ENCODE measurements at regions not wholly inside any gene's neighbourhood (a gene's known extent, or its start where the extent isn't known, plus 50 kb on each side); places are given as distances from the start of the nearest gene placed in this dataset.

DNA sequence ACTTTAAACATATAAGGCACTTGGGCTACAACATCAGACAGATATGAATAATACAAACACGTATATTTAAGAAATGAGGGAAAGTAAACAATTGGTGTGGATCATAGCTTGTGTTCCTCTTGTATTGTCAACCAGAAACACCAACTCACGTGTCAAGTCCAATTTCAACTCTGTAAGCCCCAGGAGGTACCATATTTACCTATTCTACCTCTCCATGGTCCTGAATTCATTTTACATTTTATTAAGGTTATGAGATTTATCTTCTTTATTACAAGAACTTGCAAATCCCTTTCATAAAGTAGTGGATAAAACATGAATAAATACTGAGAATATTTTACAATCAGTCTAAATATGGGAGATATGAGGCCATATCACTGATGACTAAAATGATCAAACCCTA is 501.6 kb downstream of the MAT2B start:
- Mint-ChIP-seq H3K9me3 (no peaks in the 10 kb centered on the region), H3K4me1 (peaks cover 0 to 1% of the 10 kb centered on the region in 2 donors), H3K27ac (no peak overlapping the region), H3K27me3 (no peaks in the 10 kb centered on the region), H3K4me3 (no peak overlapping the region), H3K36me3 (no peaks in the 10 kb centered on the region)
- ATAC-seq (replicated peaks) (no peak), DNase-seq (no peak)

GRCh38 chr5:164009621-164010020 is 504.2 kb downstream of the MAT2B start:
- no peaks in the 10 kb centered on the region for H3K27me3 Mint-ChIP-seq
- peaks cover 5 to 7% of the 10 kb centered on the region in 2 donors for H3K4me1 Mint-ChIP-seq
- DNase-seq (no peak), ATAC-seq (replicated peaks) (no peak)
- no peaks in the 10 kb centered on the region for H3K9me3 Mint-ChIP-seq
- no peak overlapping the region for H3K4me3 Mint-ChIP-seq
- no peak overlapping the region for H3K27ac Mint-ChIP-seq
- no peaks in the 10 kb centered on the region for H3K36me3 Mint-ChIP-seq

- ATAC-seq (replicated peaks) (no peak), DNase-seq (no peak)
- no peaks in the 10 kb centered on the region for H3K36me3 Mint-ChIP-seq
- no peak overlapping the region for H3K4me3 Mint-ChIP-seq
- no peaks in the 10 kb centered on the region for H3K27me3 Mint-ChIP-seq
- H3K27ac Mint-ChIP-seq, result no peak overlapping the region
- no peaks in the 10 kb centered on the region for H3K9me3 Mint-ChIP-seq
- H3K4me1 Mint-ChIP-seq, result peaks cover 5 to 7% of the 10 kb centered on the region in 2 donors
These were observed 505.5 kb downstream of the MAT2B start for GRCh38 chr5:164010900-164011299.

GRCh38 chr5:164012371-164012770 is 507.0 kb downstream of the MAT2B start:
- ATAC-seq (replicated peaks) (no peak), DNase-seq (no peak)
- Mint-ChIP-seq H3K4me1 (peaks cover 5 to 7% of the 10 kb centered on the region in 2 donors), H3K9me3 (no peaks in the 10 kb centered on the region), H3K27ac (no peak overlapping the region), H3K4me3 (no peak overlapping the region), H3K27me3 (no peaks in the 10 kb centered on the region), H3K36me3 (no peaks in the 10 kb centered on the region)

GRCh38 chr5:164013077-164013670 is 507.8 kb downstream of the MAT2B start:
- H3K36me3 Mint-ChIP-seq, result no peaks in the 10 kb centered on the region
- peaks cover 4 to 7% of the 10 kb centered on the region in 2 donors for H3K4me1 Mint-ChIP-seq
- no peaks in the 10 kb centered on the region for H3K9me3 Mint-ChIP-seq
- peak; percentile 67 to 74 for ATAC-seq (replicated peaks)
- no peak overlapping the region for H3K27ac Mint-ChIP-seq
- no peaks in the 10 kb centered on the region for H3K27me3 Mint-ChIP-seq
- H3K4me3 Mint-ChIP-seq, result no peak overlapping the region
- DNase-seq, result peak; percentile 36

GRCh38 chr5:164020116-164020515 is 514.7 kb downstream of the MAT2B start:
- DNase-seq (no peak), ATAC-seq (replicated peaks) (no peak)
- Mint-ChIP-seq H3K4me3 (no peak overlapping the region), H3K27ac (no peak overlapping the region), H3K9me3 (peaks cover 0 to 2% of the 10 kb centered on the region in 2 donors), H3K4me1 (no peaks in the 10 kb centered on the region), H3K36me3 (no peaks in the 10 kb centered on the region), H3K27me3 (peaks cover 10 to 11% of the 10 kb centered on the region in 2 donors)

- no peaks in the 10 kb centered on the region for H3K36me3 Mint-ChIP-seq
- H3K27ac Mint-ChIP-seq, result no peak overlapping the region
- H3K4me3 Mint-ChIP-seq, result no peak overlapping the region
- peaks cover 0 to 2% of the 10 kb centered on the region in 2 donors for H3K4me1 Mint-ChIP-seq
- no peak for ATAC-seq (replicated peaks)
- peaks cover 11 to 26% of the 10 kb centered on the region in 2 donors for H3K27me3 Mint-ChIP-seq
- H3K9me3 Mint-ChIP-seq, result peaks cover 0 to 2% of the 10 kb centered on the region in 2 donors
- no peak for DNase-seq
These were observed 522.3 kb downstream of the MAT2B start for GRCh38 chr5:164027738-164028137.

DNA sequence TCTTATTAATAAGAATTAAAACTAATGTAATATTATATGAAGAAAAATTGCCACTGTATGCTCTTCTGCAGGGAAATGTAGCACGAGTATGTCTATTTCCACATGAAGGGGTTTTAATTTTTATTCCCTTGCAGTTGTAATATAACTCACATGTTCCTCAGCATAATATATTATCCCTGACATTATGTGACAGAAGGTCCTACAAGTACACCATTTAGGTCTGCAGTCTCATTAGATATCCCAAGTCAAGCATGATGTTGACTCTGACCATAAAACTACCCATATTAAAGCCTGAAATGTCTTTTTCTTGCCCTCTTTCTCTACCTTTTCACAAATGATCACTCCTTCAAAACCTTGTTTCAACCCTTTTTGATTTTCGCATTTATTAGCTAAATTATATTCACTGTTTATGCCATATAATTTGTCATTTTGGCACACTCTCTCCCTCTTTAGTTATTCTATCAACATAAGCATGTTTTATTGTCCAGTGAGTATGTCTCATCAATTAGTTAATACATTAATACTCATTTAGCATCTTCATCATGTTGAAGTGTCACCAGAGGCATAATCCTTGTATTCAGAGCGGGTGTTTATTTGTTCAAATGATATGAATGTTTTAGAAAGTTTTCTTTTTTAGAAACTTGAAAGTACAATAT is 532.8 kb downstream of the MAT2B start:
- Mint-ChIP-seq H3K4me3 (no peak overlapping the region), H3K27me3 (no peaks in the 10 kb centered on the region), H3K36me3 (no peaks in the 10 kb centered on the region), H3K27ac (no peak overlapping the region), H3K4me1 (no peaks in the 10 kb centered on the region), H3K9me3 (no peaks in the 10 kb centered on the region)
- DNase-seq (no peak), ATAC-seq (replicated peaks) (no peak)

GRCh38 chr5:164041105-164041504 is 535.7 kb downstream of the MAT2B start:
- DNase-seq (no peak), ATAC-seq (replicated peaks) (no peak)
- no peaks in the 10 kb centered on the region for H3K4me1 Mint-ChIP-seq
- H3K9me3 Mint-ChIP-seq, result no peaks in the 10 kb centered on the region
- H3K4me3 Mint-ChIP-seq, result no peak overlapping the region
- no peaks in the 10 kb centered on the region for H3K36me3 Mint-ChIP-seq
- H3K27me3 Mint-ChIP-seq, result peaks cover 0 to 4% of the 10 kb centered on the region in 2 donors
- H3K27ac Mint-ChIP-seq, result no peak overlapping the region

- Mint-ChIP-seq H3K9me3 (no peaks in the 10 kb centered on the region), H3K4me1 (no peaks in the 10 kb centered on the region), H3K4me3 (no peak overlapping the region), H3K36me3 (no peaks in the 10 kb centered on the region), H3K27me3 (peaks cover 6 to 11% of the 10 kb centered on the region in 2 donors), H3K27ac (no peak overlapping the region)
- DNase-seq (no peak), ATAC-seq (replicated peaks) (no peak)
These were observed 543.0 kb downstream of the MAT2B start for GRCh38 chr5:164048359-164048926.

DNA sequence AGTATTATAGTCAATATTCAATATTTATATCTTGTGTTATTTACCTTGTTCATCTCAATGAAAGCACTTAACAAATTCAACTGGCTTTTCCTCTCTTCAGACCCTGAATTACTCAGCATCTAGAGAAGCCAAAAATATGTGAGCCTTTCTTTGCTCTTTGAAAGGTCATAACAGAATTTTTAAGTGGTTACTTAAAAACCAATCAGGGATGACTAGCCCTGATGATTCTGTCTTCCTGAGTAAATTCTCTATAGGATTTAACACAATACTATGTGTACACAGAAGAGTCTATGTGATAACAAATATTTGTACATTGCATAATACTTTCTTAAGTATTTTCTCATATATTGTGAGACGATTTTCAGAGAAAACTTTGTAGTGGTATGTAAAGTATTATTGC is 546.3 kb downstream of the MAT2B start:
- ATAC-seq (replicated peaks), result no peak
- H3K4me3 Mint-ChIP-seq, result no peak overlapping the region
- DNase-seq, result no peak
- peaks cover under 1 to 5% of the 10 kb centered on the region in 2 donors for H3K27me3 Mint-ChIP-seq
- no peaks in the 10 kb centered on the region for H3K9me3 Mint-ChIP-seq
- H3K4me1 Mint-ChIP-seq, result no peaks in the 10 kb centered on the region
- no peaks in the 10 kb centered on the region for H3K36me3 Mint-ChIP-seq
- no peak overlapping the region for H3K27ac Mint-ChIP-seq

GRCh38 chr5:164052536-164053093 is 547.2 kb downstream of the MAT2B start:
- no peak overlapping the region for H3K4me3 Mint-ChIP-seq

DNA sequence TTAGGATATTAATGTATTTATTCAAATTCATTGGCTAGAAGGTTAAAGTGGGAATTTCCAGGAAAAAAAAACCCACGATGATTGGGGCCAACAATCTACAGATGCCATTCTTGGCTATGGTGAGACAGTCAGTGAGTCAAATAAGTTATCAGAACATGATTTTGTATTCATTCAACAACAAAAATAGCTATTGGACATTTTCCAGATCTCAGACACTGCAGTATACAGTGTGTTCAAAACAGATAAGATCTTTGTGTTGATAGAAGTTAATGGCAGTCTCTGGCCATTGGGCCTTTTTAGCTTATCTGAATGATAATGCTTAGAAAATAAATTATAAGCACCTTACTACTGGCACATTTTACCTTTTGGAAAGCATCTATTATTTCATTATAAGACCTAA is 547.7 kb downstream of the MAT2B start:
- no peak overlapping the region for H3K4me3 Mint-ChIP-seq
- DNase-seq (no peak), ATAC-seq (replicated peaks) (no peak)
- H3K27me3 Mint-ChIP-seq, result peaks cover 0 to 5% of the 10 kb centered on the region in 2 donors
- peaks cover 0 to 4% of the 10 kb centered on the region in 2 donors for H3K4me1 Mint-ChIP-seq
- no peaks in the 10 kb centered on the region for H3K9me3 Mint-ChIP-seq
- H3K36me3 Mint-ChIP-seq, result no peaks in the 10 kb centered on the region
- H3K27ac Mint-ChIP-seq, result no peak overlapping the region

More at GRCh38 chr5:164052536-164053093, 547.2 kb downstream of the MAT2B start:
- H3K9me3 Mint-ChIP-seq, result no peaks in the 10 kb centered on the region
- no peak overlapping the region for H3K27ac Mint-ChIP-seq
- H3K27me3 Mint-ChIP-seq, result peaks cover 0 to 5% of the 10 kb centered on the region in 2 donors
- peaks cover 0 to 4% of the 10 kb centered on the region in 2 donors for H3K4me1 Mint-ChIP-seq
- ATAC-seq (replicated peaks), result no peak
- no peak for DNase-seq
- H3K36me3 Mint-ChIP-seq, result no peaks in the 10 kb centered on the region

DNA sequence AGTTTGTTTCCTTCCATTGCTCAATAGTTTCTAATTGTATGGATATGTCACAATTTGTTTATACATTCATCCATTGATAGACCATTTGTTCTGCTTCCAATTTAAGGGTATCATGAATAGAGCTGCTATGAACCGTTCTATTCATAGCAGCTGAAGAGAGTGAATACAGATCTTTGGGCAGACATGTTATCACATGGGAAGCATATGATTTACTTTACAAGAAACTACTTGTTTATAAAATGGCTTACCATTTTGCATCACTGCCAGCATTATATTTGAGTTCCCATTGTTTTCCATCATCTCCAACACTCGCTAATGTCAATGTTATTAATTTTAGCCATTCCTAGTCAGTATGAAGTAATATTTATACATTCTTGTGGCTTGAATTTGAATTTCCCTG is 549.0 kb downstream of the MAT2B start:
- H3K9me3 Mint-ChIP-seq, result no peaks in the 10 kb centered on the region
- no peak overlapping the region for H3K4me3 Mint-ChIP-seq
- H3K4me1 Mint-ChIP-seq, result peaks cover 0 to 4% of the 10 kb centered on the region in 2 donors
- DNase-seq, result no peak
- no peak for ATAC-seq (replicated peaks)
- no peaks in the 10 kb centered on the region for H3K36me3 Mint-ChIP-seq
- no peak overlapping the region for H3K27ac Mint-ChIP-seq
- peaks cover 0 to 5% of the 10 kb centered on the region in 2 donors for H3K27me3 Mint-ChIP-seq

DNA sequence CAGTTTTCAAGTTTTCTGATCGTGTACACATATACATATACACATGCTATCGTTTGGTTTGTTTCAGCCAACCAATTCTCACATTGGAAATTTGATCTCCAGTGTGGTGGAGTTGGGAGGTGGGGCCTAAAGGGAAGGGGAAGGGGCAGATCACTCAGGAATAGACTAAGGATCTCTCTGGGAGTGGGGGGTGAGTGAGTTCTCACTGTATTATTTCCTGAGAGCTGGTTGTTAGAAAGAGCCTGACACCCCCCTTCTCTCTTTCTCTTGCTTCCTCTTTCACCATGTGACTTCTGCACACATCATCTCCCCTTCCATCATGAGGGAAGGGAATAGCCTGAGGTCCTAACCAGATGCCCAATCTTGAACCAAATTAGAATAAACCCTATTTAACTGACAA is 551.7 kb downstream of the MAT2B start:
- Mint-ChIP-seq H3K27ac (no peak overlapping the region), H3K4me3 (no peak overlapping the region), H3K9me3 (no peaks in the 10 kb centered on the region), H3K4me1 (peaks cover 0 to 4% of the 10 kb centered on the region in 2 donors), H3K27me3 (peaks cover 0 to 5% of the 10 kb centered on the region in 2 donors), H3K36me3 (no peaks in the 10 kb centered on the region)
- ATAC-seq (replicated peaks) (no peak), DNase-seq (no peak)

All from stimulated activated naive B cell treated with anti-CD40 and anti-IgM and Interleukin-4, amounts not matched to agents 10 μg/mL and 1 μg/mL and 100 μg/mL, for 72 hours (primary cell).